Spleen (tissue), 7 donors: ENCODE measurements at regions not wholly inside any gene's neighbourhood (a gene's known extent, or its start where the extent isn't known, plus 50 kb on each side); places are given as distances from the start of the nearest gene placed in this dataset.

ENCODE experiments used
- POLR2A ChIP-seq, 3 donors: fragments of 450-650 bp; IDR thresholded peaks; one replicate each; pipeline ENCODE4 v1.5.1; 2017; ENCODE audit warnings: antibody characterized with exemption in 3 of 3, mild to moderate bottlenecking in 1 of 3
- TF ChIP-seq, protein P1 (sequence below), 11 experiments: fragments of 200-600 bp in 7 of 11; fragments of 450-650 bp in 4 of 11; sonication (generic) in 4 of 11; IDR thresholded peaks in 8 of 11; conservative IDR thresholded peaks in 3 of 11; 1 replicate in 7 of 11; 2 replicates in 4 of 11; pipeline versions ENCODE4 v1.4.0 to v1.8.0; 2016 to 2021; ENCODE audit warnings: antibody characterized with exemption in 11 of 11, inconsistent platforms in 4 of 11, mild to moderate bottlenecking in 1 of 11
- donor health status: DM: no; HTN: no; CAD: no; lungs with moderate emphysema.
- donor health status: DM: no; HTN: no; CAD: no.
- donor health status: DM: no; HTN: no; CAD: no.

DNA sequence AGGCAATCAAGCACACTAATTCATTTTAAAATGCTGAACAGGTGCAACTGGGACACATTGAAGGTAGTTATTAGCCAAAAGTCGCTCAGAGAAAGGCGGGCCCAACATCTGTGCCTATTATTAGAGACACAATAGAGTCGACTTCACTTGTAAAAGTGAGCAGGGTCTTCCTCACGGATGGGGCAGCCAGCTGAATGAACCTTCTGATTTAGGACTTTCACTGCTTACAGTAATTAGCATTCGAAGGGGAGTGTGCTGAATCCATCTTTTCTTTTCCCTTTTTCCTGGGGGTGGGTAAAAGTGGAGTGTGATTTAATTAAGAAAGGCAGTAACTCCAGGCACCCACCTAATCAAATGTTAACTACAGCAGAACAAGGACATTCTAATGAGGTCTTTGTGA is 677.7 kb downstream of the DCDC2C start:
- TF ChIP-seq, protein P1, sequence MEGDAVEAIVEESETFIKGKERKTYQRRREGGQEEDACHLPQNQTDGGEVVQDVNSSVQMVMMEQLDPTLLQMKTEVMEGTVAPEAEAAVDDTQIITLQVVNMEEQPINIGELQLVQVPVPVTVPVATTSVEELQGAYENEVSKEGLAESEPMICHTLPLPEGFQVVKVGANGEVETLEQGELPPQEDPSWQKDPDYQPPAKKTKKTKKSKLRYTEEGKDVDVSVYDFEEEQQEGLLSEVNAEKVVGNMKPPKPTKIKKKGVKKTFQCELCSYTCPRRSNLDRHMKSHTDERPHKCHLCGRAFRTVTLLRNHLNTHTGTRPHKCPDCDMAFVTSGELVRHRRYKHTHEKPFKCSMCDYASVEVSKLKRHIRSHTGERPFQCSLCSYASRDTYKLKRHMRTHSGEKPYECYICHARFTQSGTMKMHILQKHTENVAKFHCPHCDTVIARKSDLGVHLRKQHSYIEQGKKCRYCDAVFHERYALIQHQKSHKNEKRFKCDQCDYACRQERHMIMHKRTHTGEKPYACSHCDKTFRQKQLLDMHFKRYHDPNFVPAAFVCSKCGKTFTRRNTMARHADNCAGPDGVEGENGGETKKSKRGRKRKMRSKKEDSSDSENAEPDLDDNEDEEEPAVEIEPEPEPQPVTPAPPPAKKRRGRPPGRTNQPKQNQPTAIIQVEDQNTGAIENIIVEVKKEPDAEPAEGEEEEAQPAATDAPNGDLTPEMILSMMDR (IDR thresholded peaks at IDR 0.05 in 8 of 11, conservative IDR thresholded peaks at IDR 0.05 in 3 of 11): no peak
- no peak for TF ChIP-seq POLR2A (IDR thresholded peaks at IDR 0.05)
